ENCODE measurements at regions not wholly inside any gene's neighbourhood (a gene's known extent, or its start where the extent isn't known, plus 50 kb on each side); places are given as distances from the start of the nearest gene placed in this dataset.
"Not testable (repeated sequence)": the region's sequence is repeated elsewhere in the genome, so short reads cannot be mapped to it uniquely, and the experiment has no call there.

GRCh38 chr1:229862017-229862774, 204.8 kb upstream of the GALNT2 start:
- no peak for DNase-seq

- no peak for DNase-seq
These were observed 203.1 kb upstream of the GALNT2 start for GRCh38 chr1:229863651-229864545.

- DNase-seq = no peak
These were observed 202.3 kb upstream of the GALNT2 start for GRCh38 chr1:229864686-229865230.

GRCh38 chr1:229865321-229865720, 201.7 kb upstream of the GALNT2 start:
- DNase-seq = not testable (repeated sequence)

GRCh38 chr1:229867726-229868125, 199.3 kb upstream of the GALNT2 start:
- DNase-seq = no peak

GRCh38 chr1:229869240-229869639, 197.8 kb upstream of the GALNT2 start:
- no peak for DNase-seq

- no peak for DNase-seq
These were observed 197.4 kb upstream of the GALNT2 start for GRCh38 chr1:229869687-229870086.

GRCh38 chr1:229870381-229870780, 196.7 kb upstream of the GALNT2 start:
- DNase-seq = no peak

GRCh38 chr1:229871078-229871676, 195.9 kb upstream of the GALNT2 start:
- DNase-seq = no peak

GRCh38 chr1:229874136-229874535, 192.9 kb upstream of the GALNT2 start:
- DNase-seq = no peak

GRCh38 chr1:229874609-229875008, 192.4 kb upstream of the GALNT2 start:
- no peak for DNase-seq

- no peak for DNase-seq
These were observed 192.0 kb upstream of the GALNT2 start for GRCh38 chr1:229875086-229875485.

- no peak for DNase-seq
These were observed 187.3 kb upstream of the GALNT2 start for GRCh38 chr1:229879746-229880145.

- DNase-seq = no peak
These were observed 186.5 kb upstream of the GALNT2 start for GRCh38 chr1:229880271-229881170.

GRCh38 chr1:229882621-229883020, 184.4 kb upstream of the GALNT2 start:
- DNase-seq = no peak

GRCh38 chr1:229883504-229884200, 183.4 kb upstream of the GALNT2 start:
- no peak for DNase-seq

- peak; percentile 86 for DNase-seq
These were observed 182.3 kb upstream of the GALNT2 start for GRCh38 chr1:229884765-229885164.

GRCh38 chr1:229885568-229886495, 181.2 kb upstream of the GALNT2 start:
- no peak for DNase-seq

- no peak for DNase-seq
These were observed 180.4 kb upstream of the GALNT2 start for GRCh38 chr1:229886636-229887035.

GRCh38 chr1:229887043-229887822, 179.8 kb upstream of the GALNT2 start:
- DNase-seq = no peak

Data from COR-L47 (cell line).